ENCODE measurements at regions not wholly inside any gene's neighbourhood (a gene's known extent, or its start where the extent isn't known, plus 50 kb on each side); places are given as distances from the start of the nearest gene placed in this dataset.

DNA sequence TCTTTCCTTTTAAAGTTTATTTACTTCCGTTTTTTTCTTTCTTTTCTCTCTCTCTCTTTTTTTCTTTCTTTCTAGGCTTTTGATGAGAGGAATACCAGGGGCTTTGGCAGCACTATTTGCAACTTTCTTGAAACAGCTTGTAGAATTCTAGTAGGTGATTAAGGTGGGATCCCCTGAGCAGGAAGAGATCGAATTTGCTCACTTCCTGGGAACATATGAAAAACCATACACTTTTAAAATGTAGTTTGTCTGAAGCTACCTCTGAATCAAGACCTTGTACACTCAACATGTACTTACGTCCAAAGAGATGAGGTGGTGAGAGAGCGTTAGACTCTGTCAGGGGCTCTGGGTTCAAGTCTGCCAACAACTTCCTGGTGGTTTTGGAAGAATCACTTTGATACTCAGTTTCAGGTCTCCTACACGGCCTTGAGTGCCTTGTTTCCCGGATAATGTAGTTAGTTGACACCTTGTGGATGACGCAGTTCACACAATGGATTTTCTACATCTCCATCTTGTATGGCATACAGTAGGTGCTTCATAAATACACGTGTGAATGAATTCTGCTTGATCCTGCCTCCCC is 229.1 kb downstream of the MYCN start:
- H3K27me3 ChIP-seq (ENCODE audit: low read depth): peaks cover 36% of the 10 kb centered on the region
- no peak overlapping the region for H3K27ac ChIP-seq (replicated peaks)
- no peak overlapping the region for H3K4me3 ChIP-seq
- intact Hi-C loops (cut with micrococcal nuclease): no loop called here
- no peaks in the 10 kb centered on the region for H3K36me3 ChIP-seq
- DNase-seq: no peak
- TF ChIP-seq, protein P1, sequence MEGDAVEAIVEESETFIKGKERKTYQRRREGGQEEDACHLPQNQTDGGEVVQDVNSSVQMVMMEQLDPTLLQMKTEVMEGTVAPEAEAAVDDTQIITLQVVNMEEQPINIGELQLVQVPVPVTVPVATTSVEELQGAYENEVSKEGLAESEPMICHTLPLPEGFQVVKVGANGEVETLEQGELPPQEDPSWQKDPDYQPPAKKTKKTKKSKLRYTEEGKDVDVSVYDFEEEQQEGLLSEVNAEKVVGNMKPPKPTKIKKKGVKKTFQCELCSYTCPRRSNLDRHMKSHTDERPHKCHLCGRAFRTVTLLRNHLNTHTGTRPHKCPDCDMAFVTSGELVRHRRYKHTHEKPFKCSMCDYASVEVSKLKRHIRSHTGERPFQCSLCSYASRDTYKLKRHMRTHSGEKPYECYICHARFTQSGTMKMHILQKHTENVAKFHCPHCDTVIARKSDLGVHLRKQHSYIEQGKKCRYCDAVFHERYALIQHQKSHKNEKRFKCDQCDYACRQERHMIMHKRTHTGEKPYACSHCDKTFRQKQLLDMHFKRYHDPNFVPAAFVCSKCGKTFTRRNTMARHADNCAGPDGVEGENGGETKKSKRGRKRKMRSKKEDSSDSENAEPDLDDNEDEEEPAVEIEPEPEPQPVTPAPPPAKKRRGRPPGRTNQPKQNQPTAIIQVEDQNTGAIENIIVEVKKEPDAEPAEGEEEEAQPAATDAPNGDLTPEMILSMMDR (IDR thresholded peaks at IDR 0.05; ENCODE audit: borderline replicate concordance): no peak
- no peaks in the 10 kb centered on the region for H3K4me1 ChIP-seq
- no peaks in the 10 kb centered on the region for H3K9me3 ChIP-seq (replicated peaks)

DNA sequence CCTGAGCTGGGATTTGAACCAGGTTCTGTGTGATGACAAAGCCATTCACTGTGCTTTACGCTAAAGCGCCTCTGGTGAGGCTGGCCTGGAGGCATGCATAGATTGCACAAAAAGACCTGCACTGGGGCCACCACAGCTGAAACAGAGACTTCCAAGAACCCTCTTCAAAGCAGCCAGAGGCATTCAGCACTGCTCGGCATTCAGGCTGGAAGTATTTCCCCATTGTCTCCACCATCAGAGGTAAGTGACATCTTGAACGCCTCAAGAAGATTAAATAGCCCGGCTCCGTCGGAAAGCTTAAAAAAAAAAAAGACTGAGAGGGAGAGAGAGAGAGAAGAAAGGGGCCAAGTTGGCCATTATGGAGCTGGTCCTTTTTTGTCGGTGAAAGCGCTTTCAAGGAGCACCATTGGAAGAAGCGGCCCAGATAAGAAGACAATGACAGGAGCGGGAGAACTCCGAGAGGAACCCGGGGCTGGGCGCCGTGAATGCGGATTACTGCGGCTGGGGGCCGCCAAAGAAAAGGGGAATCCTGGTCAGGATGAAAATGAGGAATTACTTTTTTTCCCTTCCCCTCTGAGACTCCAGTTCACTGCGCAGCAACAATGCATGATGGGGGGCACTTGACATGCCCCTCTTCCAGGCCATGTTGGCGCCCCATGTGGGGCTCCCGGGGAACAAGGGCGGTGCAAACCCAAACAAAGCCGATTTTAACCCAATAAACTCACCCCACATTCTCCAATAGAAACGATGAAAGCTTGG is 228.3 kb downstream of the MYCN start:
- intact Hi-C loops (cut with micrococcal nuclease): no loop called here
- H3K4me1 ChIP-seq: no peaks in the 10 kb centered on the region
- no peaks in the 10 kb centered on the region for H3K9me3 ChIP-seq (replicated peaks)
- peaks cover 44% of the 10 kb centered on the region for H3K27me3 ChIP-seq (ENCODE audit: low read depth)
- DNase-seq: no peak
- H3K27ac ChIP-seq (replicated peaks): no peak overlapping the region
- TF ChIP-seq, protein P1 (IDR thresholded peaks at IDR 0.05; ENCODE audit: borderline replicate concordance): no peak
- no peak overlapping the region for H3K4me3 ChIP-seq
- no peaks in the 10 kb centered on the region for H3K36me3 ChIP-seq

DNA sequence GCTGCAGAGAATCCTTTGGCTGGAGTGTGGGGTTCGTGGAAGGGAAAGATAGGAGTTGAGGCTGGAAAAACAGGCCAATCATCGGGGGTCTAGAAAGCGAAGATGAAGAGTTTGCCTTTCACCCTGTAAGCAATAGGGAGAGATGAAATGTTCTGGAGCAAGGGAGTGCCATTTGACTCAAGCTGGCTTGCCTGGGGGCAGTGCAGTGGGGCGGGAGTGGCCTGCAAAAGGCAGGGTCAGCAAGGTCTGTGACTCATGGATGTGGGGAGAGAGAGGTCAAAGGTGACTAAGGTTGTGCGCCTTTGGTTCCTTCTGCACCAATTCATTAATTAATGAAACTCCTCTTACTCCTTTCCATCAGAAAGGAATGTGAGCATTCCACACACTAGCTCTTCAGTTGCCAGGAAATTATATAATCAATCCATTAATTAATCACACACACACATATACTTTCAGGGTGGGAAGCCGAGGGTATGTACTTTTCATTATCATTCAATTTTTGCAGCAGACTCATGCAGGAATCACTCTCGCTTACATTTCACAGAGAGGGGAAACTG is 227.6 kb downstream of the MYCN start:
- H3K9me3 ChIP-seq (replicated peaks): no peaks in the 10 kb centered on the region
- no peak overlapping the region for H3K4me3 ChIP-seq
- no peak overlapping the region for H3K27ac ChIP-seq (replicated peaks)
- TF ChIP-seq, protein P1 (IDR thresholded peaks at IDR 0.05; ENCODE audit: borderline replicate concordance): no peak
- H3K36me3 ChIP-seq: no peaks in the 10 kb centered on the region
- H3K4me1 ChIP-seq: no peaks in the 10 kb centered on the region
- no peak for DNase-seq
- intact Hi-C loops (cut with micrococcal nuclease): no loop called here
- H3K27me3 ChIP-seq (ENCODE audit: low read depth): peaks cover 47% of the 10 kb centered on the region

DNA sequence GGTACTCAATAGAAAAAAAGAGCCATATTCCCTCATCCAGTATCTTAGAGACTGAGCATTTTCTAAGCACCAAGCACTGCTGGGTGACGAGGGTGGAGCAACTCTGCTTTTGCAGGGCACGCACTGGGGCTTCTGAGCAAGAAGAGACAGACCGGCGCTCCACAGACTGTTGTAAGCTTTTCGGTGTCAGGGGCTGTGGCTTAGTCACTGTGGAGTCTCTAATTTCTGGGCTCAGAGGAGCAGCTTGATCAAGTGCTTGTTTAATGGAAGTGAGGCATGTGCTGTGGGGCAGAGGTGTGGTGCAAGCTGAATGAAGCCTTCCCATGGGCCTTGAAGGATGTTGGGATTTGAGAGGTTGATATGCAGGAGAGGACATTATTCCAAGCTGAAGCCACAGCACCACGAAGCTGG is 227.1 kb downstream of the MYCN start:
- Histone ChIP-seq H3K4me3 (no peak overlapping the region), H3K27ac (replicated peaks) (no peak overlapping the region), H3K9me3 (replicated peaks) (no peaks in the 10 kb centered on the region), H3K4me1 (no peaks in the 10 kb centered on the region), H3K36me3 (no peaks in the 10 kb centered on the region), H3K27me3 (ENCODE audit: low read depth) (peaks cover 50% of the 10 kb centered on the region)
- TF ChIP-seq, protein P1 (IDR thresholded peaks at IDR 0.05; ENCODE audit: borderline replicate concordance): no peak
- DNase-seq: no peak
- intact Hi-C loops (cut with micrococcal nuclease): no loop called here

DNA sequence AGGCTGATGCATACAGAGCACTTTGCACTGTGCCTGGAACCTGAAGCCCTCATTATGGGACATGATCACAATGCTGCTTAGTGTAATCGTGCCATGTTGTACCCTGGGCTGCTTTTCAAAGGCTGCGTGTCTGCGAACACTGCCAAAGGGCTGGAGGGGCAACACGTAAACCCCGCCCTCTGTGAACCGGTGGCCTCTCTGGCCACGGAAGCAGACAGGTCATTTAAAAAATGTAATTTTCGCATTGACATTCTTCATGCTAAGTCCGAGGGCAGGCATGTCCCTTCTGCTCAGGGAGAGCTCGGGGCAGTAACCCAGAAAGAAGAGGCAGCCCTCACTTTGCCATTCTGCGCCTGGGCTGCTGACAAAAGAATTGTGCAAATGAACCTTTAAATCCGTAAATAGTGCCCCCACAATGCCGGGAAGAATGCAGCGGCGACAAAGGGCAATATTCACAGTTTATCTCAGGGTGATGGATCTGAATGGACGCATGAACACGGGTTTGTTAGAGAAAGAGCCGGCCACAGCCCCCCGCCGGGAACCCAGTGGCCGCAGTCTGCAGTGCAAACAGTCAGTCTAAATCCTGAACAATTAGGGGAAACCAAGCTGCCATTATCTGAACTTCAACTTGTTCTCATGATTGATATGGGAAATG is 226.1 kb downstream of the MYCN start:
- no peak for DNase-seq
- no peak overlapping the region for H3K27ac ChIP-seq (replicated peaks)
- H3K4me3 ChIP-seq: no peak overlapping the region
- H3K27me3 ChIP-seq (ENCODE audit: low read depth): peaks cover 60% of the 10 kb centered on the region
- no peaks in the 10 kb centered on the region for H3K9me3 ChIP-seq (replicated peaks)
- no peaks in the 10 kb centered on the region for H3K36me3 ChIP-seq
- H3K4me1 ChIP-seq: no peaks in the 10 kb centered on the region
- TF ChIP-seq, protein P1 (IDR thresholded peaks at IDR 0.05; ENCODE audit: borderline replicate concordance): no peak
- intact Hi-C loops (cut with micrococcal nuclease): no loop called here

Measured in left ventricle myocardium inferior (tissue), 1 donor.